ENCODE measurements at regions not wholly inside any gene's neighbourhood (a gene's known extent, or its start where the extent isn't known, plus 50 kb on each side); places are given as distances from the start of the nearest gene placed in this dataset.

DNA sequence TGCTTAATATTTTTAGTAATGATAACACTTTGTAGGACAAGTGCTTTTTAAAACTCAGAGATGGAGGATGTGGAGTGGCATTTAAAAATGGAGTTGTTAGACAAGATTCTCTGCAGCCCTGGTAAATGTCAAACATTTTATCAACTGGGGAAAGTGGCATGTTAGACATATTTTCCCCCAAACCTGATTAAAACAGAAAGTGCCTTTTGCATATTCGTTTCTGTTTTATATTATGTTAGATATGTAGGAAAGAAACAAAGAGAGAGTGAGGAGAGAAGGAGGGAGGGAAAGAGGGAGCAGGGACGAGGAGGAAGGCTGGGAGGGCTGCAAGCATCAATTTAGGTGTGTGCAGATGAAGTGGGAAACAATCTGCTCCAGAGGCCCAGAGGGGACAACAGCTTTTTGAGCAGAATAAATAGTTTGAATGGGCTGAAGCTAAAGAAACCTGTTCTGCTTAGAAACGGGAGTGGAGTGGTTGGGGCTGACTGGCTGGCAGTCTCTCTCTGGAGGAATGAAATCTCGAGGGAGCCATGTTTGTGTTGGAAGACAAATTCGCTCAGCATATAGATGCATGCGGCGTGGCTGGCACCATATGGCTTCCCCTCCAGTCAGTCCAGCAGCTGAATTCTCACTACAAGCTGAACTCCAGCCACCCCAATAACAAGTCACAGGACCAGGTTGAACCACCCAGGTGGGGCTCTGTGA, 502.2 kb downstream of the AJAP1 start:
- Histone ChIP-seq H3K27ac (ENCODE audit: low read depth, low read length, severe bottlenecking) (no peak overlapping the region), H3K4me3 (ENCODE audit: extremely low read depth, insufficient read depth, low read length, poor library complexity, severe bottlenecking) (no peak overlapping the region), H3K4me1 (ENCODE audit: control insufficient read depth, insufficient read depth, low read length, poor library complexity, severe bottlenecking) (no peaks in the 10 kb centered on the region), H3K36me3 (ENCODE audit: control insufficient read depth, insufficient read depth, low read length) (no peaks in the 10 kb centered on the region), H3K9me3 (ENCODE audit: control insufficient read depth, low read length) (peaks cover 3% of the 10 kb centered on the region)
- WGBS, 2 experiments (ENCODE audit: insufficient coverage in 2 of 2), result 80 to 85% methylated on average over 4 to 6 of the region's 7 CpGs

DNA sequence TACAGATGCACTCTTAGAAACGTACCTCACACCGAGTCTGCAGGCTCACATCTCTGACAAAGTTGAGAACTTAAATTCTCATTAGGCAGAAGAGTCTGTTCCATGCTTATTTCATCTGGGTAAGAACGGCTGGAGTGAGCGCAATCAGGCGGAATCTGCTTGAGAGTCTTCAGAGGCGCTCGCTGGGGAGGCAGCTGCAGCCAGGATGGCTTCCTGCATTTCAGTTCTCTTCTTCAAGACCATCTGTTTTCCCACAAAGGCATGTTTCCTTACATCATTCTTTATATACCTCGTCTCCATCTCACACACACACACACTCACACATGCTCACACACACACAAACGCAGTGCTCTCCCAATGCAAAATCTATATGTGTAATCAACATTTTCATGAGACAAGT, 497.1 kb downstream of the AJAP1 start:
- Histone ChIP-seq H3K9me3 (ENCODE audit: control insufficient read depth, low read length) (peaks cover 3% of the 10 kb centered on the region), H3K4me1 (ENCODE audit: control insufficient read depth, insufficient read depth, low read length, poor library complexity, severe bottlenecking) (no peaks in the 10 kb centered on the region)
- WGBS, 2 experiments (ENCODE audit: insufficient coverage in 2 of 2), result 87 to 89% methylated on average over 8 to 9 of the region's 9 CpGs

DNA sequence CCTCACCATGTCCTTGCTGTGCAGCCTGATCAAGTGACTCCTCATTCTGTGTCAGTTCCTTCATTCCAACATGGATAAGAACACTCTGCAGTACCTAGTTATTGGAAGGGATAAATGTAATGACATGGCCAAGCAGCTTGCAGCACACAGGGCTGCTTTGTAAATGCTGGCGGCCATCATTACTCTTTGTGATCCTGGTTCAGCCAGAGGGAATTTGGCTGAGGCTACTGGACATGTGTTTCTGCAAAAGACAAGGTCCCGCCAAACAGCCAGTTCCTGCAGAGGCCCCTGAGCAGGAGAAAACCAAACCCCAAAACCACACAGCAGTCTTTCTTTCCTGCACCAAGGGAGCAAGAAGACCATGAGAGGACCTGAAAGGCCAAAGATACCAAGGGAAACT, 495.8 kb downstream of the AJAP1 start:
- Histone ChIP-seq H3K36me3 (ENCODE audit: control insufficient read depth, insufficient read depth, low read length) (no peaks in the 10 kb centered on the region), H3K4me1 (ENCODE audit: control insufficient read depth, insufficient read depth, low read length, poor library complexity, severe bottlenecking) (no peaks in the 10 kb centered on the region), H3K4me3 (ENCODE audit: extremely low read depth, insufficient read depth, low read length, poor library complexity, severe bottlenecking) (no peak overlapping the region), H3K27ac (ENCODE audit: low read depth, low read length, severe bottlenecking) (no peak overlapping the region), H3K9me3 (ENCODE audit: control insufficient read depth, low read length) (no peaks in the 10 kb centered on the region)
- WGBS, 2 experiments (ENCODE audit: insufficient coverage in 2 of 2), result 79 to 85% methylated on average over 2 of the region's 2 CpGs

More for the DNA sequence above, 497.1 kb downstream of the AJAP1 start:
- H3K4me3 ChIP-seq (ENCODE audit: extremely low read depth, insufficient read depth, low read length, poor library complexity, severe bottlenecking), result no peak overlapping the region
- H3K27ac ChIP-seq (ENCODE audit: low read depth, low read length, severe bottlenecking), result no peak overlapping the region
- H3K36me3 ChIP-seq (ENCODE audit: control insufficient read depth, insufficient read depth, low read length), result no peaks in the 10 kb centered on the region

DNA sequence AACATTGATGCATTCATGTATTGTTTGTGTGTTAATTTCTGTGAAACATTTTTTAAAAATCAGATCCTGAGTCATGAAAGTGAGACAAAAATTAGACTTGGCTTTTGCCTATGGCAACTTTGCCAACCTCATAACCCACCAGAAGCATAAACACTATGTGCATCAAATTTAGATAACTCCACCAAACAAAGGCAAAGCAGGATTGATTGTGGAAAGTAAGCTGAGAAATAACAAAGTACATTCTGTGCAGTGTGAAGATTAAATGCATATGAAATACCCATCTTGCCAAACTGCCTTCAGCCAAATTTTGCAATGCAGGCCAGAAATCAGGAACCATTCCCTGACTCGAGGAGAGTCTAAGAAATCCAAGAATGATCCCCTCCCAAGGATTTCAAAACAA, 493.4 kb downstream of the AJAP1 start:
- Histone ChIP-seq H3K36me3 (ENCODE audit: control insufficient read depth, insufficient read depth, low read length) (no peaks in the 10 kb centered on the region), H3K9me3 (ENCODE audit: control insufficient read depth, low read length) (no peaks in the 10 kb centered on the region), H3K27ac (ENCODE audit: low read depth, low read length, severe bottlenecking) (no peak overlapping the region), H3K4me1 (ENCODE audit: control insufficient read depth, insufficient read depth, low read length, poor library complexity, severe bottlenecking) (no peaks in the 10 kb centered on the region), H3K4me3 (ENCODE audit: extremely low read depth, insufficient read depth, low read length, poor library complexity, severe bottlenecking) (no peak overlapping the region)
- 86% methylated on average over 1 of the region's 1 CpG; no CpG with 5 or more reads in 1 of the 2 experiments for WGBS, 2 experiments (ENCODE audit: insufficient coverage in 2 of 2)

DNA sequence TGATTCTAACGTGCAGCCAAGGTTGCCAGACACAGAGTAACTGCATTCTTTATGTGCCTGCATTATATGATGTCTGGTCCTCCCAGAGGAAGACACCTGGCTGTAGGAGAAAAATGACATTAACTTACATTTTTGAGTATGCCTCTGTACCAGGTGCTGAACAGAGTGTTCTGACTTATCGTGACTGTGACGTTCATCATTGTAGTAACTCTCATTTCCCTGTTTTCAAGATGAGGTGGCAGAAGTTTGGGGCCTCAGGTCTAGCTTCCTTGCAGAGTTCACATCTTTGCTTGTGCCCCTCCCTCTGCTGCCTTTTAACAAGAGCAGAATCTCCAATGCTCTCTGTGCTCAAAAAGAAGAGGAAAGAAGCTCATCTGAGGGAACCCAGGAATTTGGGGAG, 488.0 kb downstream of the AJAP1 start:
- H3K4me1 ChIP-seq (ENCODE audit: control insufficient read depth, insufficient read depth, low read length, poor library complexity, severe bottlenecking), result no peaks in the 10 kb centered on the region
- no peak overlapping the region for H3K27ac ChIP-seq (ENCODE audit: low read depth, low read length, severe bottlenecking)
- WGBS, 2 experiments (ENCODE audit: insufficient coverage in 2 of 2), result 91 to 93% methylated on average over 3 of the region's 3 CpGs
- no peaks in the 10 kb centered on the region for H3K9me3 ChIP-seq (ENCODE audit: control insufficient read depth, low read length)
- no peaks in the 10 kb centered on the region for H3K36me3 ChIP-seq (ENCODE audit: control insufficient read depth, insufficient read depth, low read length)
- H3K4me3 ChIP-seq (ENCODE audit: extremely low read depth, insufficient read depth, low read length, poor library complexity, severe bottlenecking), result no peak overlapping the region

DNA sequence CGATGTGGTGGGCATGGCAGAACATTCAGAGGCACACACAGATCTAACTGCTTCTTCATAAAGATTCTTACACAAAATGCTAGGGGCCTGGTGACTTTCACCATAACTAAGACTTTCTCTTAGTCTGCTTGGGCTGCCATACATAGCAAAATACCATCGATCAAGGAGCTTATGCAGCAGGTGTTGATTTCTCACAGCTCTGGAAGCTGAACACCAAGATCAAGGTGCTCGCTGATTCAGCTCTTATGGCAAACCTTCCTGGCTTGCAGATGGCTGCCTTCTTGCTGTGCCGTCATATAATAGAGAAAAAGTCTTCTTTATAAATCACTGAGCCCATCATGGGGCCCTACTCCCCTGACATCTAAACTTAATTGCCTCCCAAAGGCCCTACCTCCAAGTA, 487.3 kb downstream of the AJAP1 start:
- Histone ChIP-seq H3K4me1 (ENCODE audit: control insufficient read depth, insufficient read depth, low read length, poor library complexity, severe bottlenecking) (no peaks in the 10 kb centered on the region), H3K4me3 (ENCODE audit: extremely low read depth, insufficient read depth, low read length, poor library complexity, severe bottlenecking) (no peak overlapping the region), H3K9me3 (ENCODE audit: control insufficient read depth, low read length) (no peaks in the 10 kb centered on the region), H3K36me3 (ENCODE audit: control insufficient read depth, insufficient read depth, low read length) (no peaks in the 10 kb centered on the region), H3K27ac (ENCODE audit: low read depth, low read length, severe bottlenecking) (no peak overlapping the region)
- 89 to 95% methylated on average over 2 to 3 of the region's 4 CpGs for WGBS, 2 experiments (ENCODE audit: insufficient coverage in 2 of 2)

DNA sequence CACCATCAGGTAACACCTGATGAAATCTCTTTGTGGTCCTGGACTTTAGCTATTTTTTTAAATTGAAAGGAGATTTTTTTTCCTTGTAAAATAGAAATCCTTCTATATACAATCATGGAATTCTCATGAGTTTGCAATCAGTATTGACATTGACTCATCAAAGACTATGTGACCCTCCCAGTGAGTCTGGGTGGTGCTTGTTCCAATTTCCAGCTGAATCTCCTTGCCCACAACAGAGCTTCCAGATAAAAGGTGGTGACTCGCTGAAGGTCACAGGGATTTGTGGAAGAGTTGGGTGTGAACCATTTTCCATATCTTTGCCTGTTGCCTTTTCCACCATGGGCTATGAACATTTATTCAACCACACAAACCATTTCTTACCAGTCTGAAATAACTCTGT, 486.6 kb downstream of the AJAP1 start:
- no peak overlapping the region for H3K27ac ChIP-seq (ENCODE audit: low read depth, low read length, severe bottlenecking)
- H3K4me3 ChIP-seq (ENCODE audit: extremely low read depth, insufficient read depth, low read length, poor library complexity, severe bottlenecking), result no peak overlapping the region
- H3K36me3 ChIP-seq (ENCODE audit: control insufficient read depth, insufficient read depth, low read length), result no peaks in the 10 kb centered on the region
- no CpG with 5 or more reads among the region's 1 CpG for WGBS, 2 experiments (ENCODE audit: insufficient coverage in 2 of 2)
- H3K4me1 ChIP-seq (ENCODE audit: control insufficient read depth, insufficient read depth, low read length, poor library complexity, severe bottlenecking), result no peaks in the 10 kb centered on the region
- H3K9me3 ChIP-seq (ENCODE audit: control insufficient read depth, low read length), result no peaks in the 10 kb centered on the region

DNA sequence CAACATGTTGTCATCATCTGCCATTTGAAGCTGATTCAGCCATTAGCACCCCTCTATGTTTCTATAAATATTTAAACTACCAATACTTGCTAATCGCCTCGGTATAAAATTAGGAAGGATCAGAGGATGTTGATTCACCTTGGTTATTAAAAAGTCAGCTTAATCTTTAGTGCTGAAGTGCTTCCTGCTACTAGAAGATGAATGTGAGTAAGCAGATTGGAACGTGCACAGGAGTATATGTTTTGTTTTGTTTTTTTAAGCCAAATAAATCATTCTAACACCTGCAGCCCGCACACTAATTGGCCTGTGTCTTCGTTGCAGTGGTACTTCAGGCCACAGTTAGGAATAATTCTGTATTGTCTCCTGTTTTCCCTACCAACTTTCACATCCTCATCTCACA, 485.7 kb downstream of the AJAP1 start:
- H3K27ac ChIP-seq (ENCODE audit: low read depth, low read length, severe bottlenecking), result no peak overlapping the region
- H3K4me1 ChIP-seq (ENCODE audit: control insufficient read depth, insufficient read depth, low read length, poor library complexity, severe bottlenecking), result no peaks in the 10 kb centered on the region
- no peak overlapping the region for H3K4me3 ChIP-seq (ENCODE audit: extremely low read depth, insufficient read depth, low read length, poor library complexity, severe bottlenecking)
- H3K36me3 ChIP-seq (ENCODE audit: control insufficient read depth, insufficient read depth, low read length), result no peaks in the 10 kb centered on the region
- H3K9me3 ChIP-seq (ENCODE audit: control insufficient read depth, low read length), result no peaks in the 10 kb centered on the region
- 97% methylated on average over 3 of the region's 5 CpGs; no CpG with 5 or more reads in 1 of the 2 experiments for WGBS, 2 experiments (ENCODE audit: insufficient coverage in 2 of 2)

DNA sequence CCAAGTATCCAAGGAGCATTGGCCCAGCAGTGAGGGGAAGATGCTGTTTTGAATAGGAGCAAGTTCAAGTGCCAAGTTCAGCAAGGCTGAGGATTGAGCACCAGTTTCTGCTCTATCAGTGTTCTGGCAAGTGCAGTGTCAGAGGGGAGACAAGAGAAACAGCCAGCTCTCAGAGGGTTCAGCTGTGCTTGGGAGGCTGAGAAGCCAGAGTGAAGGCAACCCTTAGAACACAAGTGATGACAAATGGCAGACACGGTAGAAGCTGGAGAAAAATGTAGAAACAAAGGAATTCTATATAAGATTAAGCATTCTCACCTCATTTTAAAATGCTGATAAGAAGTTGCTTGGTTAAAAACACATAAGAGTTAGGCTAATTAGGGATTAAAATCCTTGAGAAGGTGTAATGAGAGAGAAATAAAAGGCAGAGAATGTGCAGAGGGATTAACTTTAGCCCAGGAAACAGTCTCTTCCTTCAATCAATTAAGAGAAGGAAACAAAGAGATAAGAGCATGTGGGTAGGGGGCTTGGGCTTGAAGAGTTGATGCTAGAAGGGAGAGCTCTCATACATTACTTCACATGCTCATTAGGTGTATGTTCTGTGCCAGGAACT, 475.4 kb downstream of the AJAP1 start:
- Histone ChIP-seq H3K36me3 (ENCODE audit: control insufficient read depth, insufficient read depth, low read length) (no peaks in the 10 kb centered on the region), H3K9me3 (ENCODE audit: control insufficient read depth, low read length) (no peaks in the 10 kb centered on the region), H3K4me1 (ENCODE audit: control insufficient read depth, insufficient read depth, low read length, poor library complexity, severe bottlenecking) (no peaks in the 10 kb centered on the region), H3K4me3 (ENCODE audit: extremely low read depth, insufficient read depth, low read length, poor library complexity, severe bottlenecking) (no peak overlapping the region), H3K27ac (ENCODE audit: low read depth, low read length, severe bottlenecking) (no peak overlapping the region)
- WGBS, 2 experiments (ENCODE audit: insufficient coverage in 2 of 2), result no CpG with 5 or more reads among the region's 1 CpG

DNA sequence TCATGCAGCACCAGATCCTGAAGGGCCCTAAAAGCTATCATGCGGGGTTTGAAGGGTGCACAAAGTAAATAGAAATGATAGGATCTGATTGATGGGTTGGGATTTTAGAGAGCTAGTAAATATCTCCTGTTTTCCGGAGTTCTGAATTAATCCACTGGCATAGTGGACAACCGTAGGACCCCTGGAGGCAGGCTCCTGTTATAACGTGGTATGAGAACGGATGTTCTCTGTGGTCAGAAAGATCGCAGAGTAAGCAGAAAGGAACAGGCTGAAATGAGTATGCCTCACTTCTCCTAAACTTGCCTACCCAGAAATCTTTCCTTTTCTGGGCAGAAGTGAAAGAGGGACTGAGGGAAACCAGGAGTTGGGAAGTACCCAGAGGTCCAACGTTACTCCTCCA, 470.8 kb downstream of the AJAP1 start:
- H3K4me3 ChIP-seq (ENCODE audit: extremely low read depth, insufficient read depth, low read length, poor library complexity, severe bottlenecking), result no peak overlapping the region
- H3K27ac ChIP-seq (ENCODE audit: low read depth, low read length, severe bottlenecking), result no peak overlapping the region
- 82 to 92% methylated on average over 3 of the region's 7 CpGs for WGBS, 2 experiments (ENCODE audit: insufficient coverage in 2 of 2)
- no peaks in the 10 kb centered on the region for H3K36me3 ChIP-seq (ENCODE audit: control insufficient read depth, insufficient read depth, low read length)
- no peaks in the 10 kb centered on the region for H3K4me1 ChIP-seq (ENCODE audit: control insufficient read depth, insufficient read depth, low read length, poor library complexity, severe bottlenecking)
- H3K9me3 ChIP-seq (ENCODE audit: control insufficient read depth, low read length), result no peaks in the 10 kb centered on the region

DNA sequence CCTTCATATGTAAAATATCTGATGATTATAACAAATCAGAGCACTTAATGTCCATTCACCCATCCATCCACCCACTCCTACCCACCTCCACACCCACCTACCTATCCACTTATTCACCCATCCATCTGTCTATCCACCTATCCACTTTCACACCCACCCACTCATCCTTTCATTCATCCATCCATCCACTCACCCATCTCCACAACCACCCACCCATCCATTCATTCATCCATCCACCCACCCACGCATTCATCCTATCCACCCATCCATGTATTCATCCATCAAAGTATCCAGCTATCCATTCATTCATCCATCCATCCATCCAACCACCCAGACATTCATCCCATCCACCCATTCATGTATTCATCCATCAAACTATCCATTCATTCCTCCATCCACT, 466.1 kb downstream of the AJAP1 start:
- H3K27ac ChIP-seq (ENCODE audit: low read depth, low read length, severe bottlenecking), result no peak overlapping the region
- WGBS, 2 experiments (ENCODE audit: insufficient coverage in 2 of 2), result 76 to 86% methylated on average over 1 of the region's 1 CpG

More for the DNA sequence above, 466.1 kb downstream of the AJAP1 start:
- no peaks in the 10 kb centered on the region for H3K4me1 ChIP-seq (ENCODE audit: control insufficient read depth, insufficient read depth, low read length, poor library complexity, severe bottlenecking)
- H3K4me3 ChIP-seq (ENCODE audit: extremely low read depth, insufficient read depth, low read length, poor library complexity, severe bottlenecking), result no peak overlapping the region
- no peaks in the 10 kb centered on the region for H3K36me3 ChIP-seq (ENCODE audit: control insufficient read depth, insufficient read depth, low read length)
- H3K9me3 ChIP-seq (ENCODE audit: control insufficient read depth, low read length), result no peaks in the 10 kb centered on the region

All from mesodermal cell (in vitro differentiated cells).